ENCODE measurements at regions not wholly inside any gene's neighbourhood (a gene's known extent, or its start where the extent isn't known, plus 50 kb on each side); places are given as distances from the start of the nearest gene placed in this dataset.
A peak's percentile ranks its signal among the peaks of the same experiment; 100 is the strongest.
"Not testable (repeated sequence)": the region's sequence is repeated elsewhere in the genome, so short reads cannot be mapped to it uniquely, and the experiment has no call there.

- Histone ChIP-seq H3K27ac (ENCODE audit: extremely low read depth, low read depth, low read length) (peak overlapping the region; percentile 79), H3K4me2 (ENCODE audit: insufficient read depth, low read length) (peak overlapping the region; percentile 56), H3K9ac (ENCODE audit: insufficient read depth in 1 of 2, low read depth in 2 of 2, low read length in 2 of 2) (peak overlapping the region; percentile 50 to 59; a peak in 3 of 4 replicates), H3K4me3 (peak overlapping the region; percentile 20), H3K4me1 (replicated peaks in 1 of 2; ENCODE audit: control insufficient read depth in 2 of 2, insufficient read depth in 2 of 2, low read length in 2 of 2) (peaks cover 6 to 12% of the 10 kb centered on the region in 2 experiments; a peak in 4 of 5 replicates), H2AFZ (ENCODE audit: low read depth, low read length) (peak overlapping the region; percentile 69)
- H3K79me2 ChIP-seq (ENCODE audit: control insufficient read depth, insufficient read depth, low read length); H3K9me1 ChIP-seq (ENCODE audit: control insufficient read depth, insufficient read depth, low read length); CTCF ChIA-PET (ENCODE audit: low intra/inter-chr PET ratio); in situ Hi-C loops (cut with MboI); intact Hi-C loops (cut with micrococcal nuclease); H4K20me1 ChIP-seq (replicated peaks; ENCODE audit: control insufficient read depth, insufficient read depth, low read length); H3K36me3 ChIP-seq (ENCODE audit: control insufficient read depth, insufficient read depth, low read length); H3K9me3 ChIP-seq (replicated peaks; ENCODE audit: control insufficient read depth, insufficient read depth, low read depth, low read length); H3K27me3 ChIP-seq (ENCODE audit: control insufficient read depth in 2 of 2, insufficient read depth in 2 of 2, low read length in 2 of 2); BruUV-seq (replicated peaks); TF ChIP-seq ATF1 (CRISPR knock-in tag; IDR thresholded peaks at IDR 0.05): not testable (repeated sequence)
- DNase-seq (ENCODE audit: extremely low read depth in 1 of 4, low spot score in 3 of 4) = peak in 1 of 4 experiments; percentile 75
- peak; percentile 89 for ATAC-seq
- 0% methylated on average over 10 of the region's 16 CpGs for WGBS (ENCODE audit: insufficient coverage, low coverage, missing lambda C conversion rate)
- POLR2A ChIA-PET = interaction anchor here (1.0 kb wide), 1 partner anchor 1436 kb away, joined by 3 read pairs; no protein-coding TSS in a partner anchor
- peak; percentile 97 for FAIRE-seq
- TF ChIP-seq ZMIZ1 (IDR thresholded peaks at IDR 0.05; ENCODE audit: low read depth in 2 of 2, low read length in 2 of 2) (0 out of 4 replicates have a peak, but pooled peaks of 1 of the 2 experiments have one; percentile 37), BHLHE40 (IDR thresholded peaks at IDR 0.05; ENCODE audit: low read length) (peak; percentile 79), AFF1 (IDR thresholded peaks at IDR 0.05; ENCODE audit: low read depth in 1 of 2, partially characterized antibody in 2 of 2) (peak in 1 of 2 experiments; percentile 60), RBFOX2 (IDR thresholded peaks at IDR 0.05; ENCODE audit: low read depth, low read length) (peak; percentile 66), CBFA2T3 (IDR thresholded peaks at IDR 0.05) (peak; percentile 95), ATF1 (tag; IDR thresholded peaks at IDR 0.05) (peak; percentile 53), NCOR1 (IDR thresholded peaks at IDR 0.05) (peak; percentile 90), TFAP4 (CRISPR knock-in tag; IDR thresholded peaks at IDR 0.05; ENCODE audit: borderline replicate concordance) (peak; percentile 40; the same call in 1 of the 2 replicates), POLR2AphosphoS5 (IDR thresholded peaks at IDR 0.05; ENCODE audit: control insufficient read depth, insufficient read depth, low read depth, low read length) (peak; percentile 72), KDM1A (IDR thresholded peaks at IDR 0.05) (peak; percentile 65 to 80; a peak in 2 of 4 replicates), TAL1 (IDR thresholded peaks at IDR 0.05) (peak; percentile 92), ZNF583 (CRISPR knock-in tag; IDR thresholded peaks at IDR 0.05) (peak; percentile 91; the same call in 1 of the 2 replicates), ZFX (CRISPR knock-in tag; IDR thresholded peaks at IDR 0.05) (peak; percentile 75), SMAD4 (CRISPR knock-in tag; conservative IDR thresholded peaks at IDR 0.05) (peak; percentile 93)
Measured at GRCh38 chr16:21536740-21537139, 62.6 kb upstream of the METTL9 start.
